H1 (cell line): ENCODE measurements at regions not wholly inside any gene's neighbourhood (a gene's known extent, or its start where the extent isn't known, plus 50 kb on each side); places are given as distances from the start of the nearest gene placed in this dataset.

Experiments
- CTCF ChIA-PET: fragments of 300-600 bp; sonication (Branson Sonifier 250); formaldehyde crosslinking; loops from one replicate; lab custom pipeline; 2021; ENCODE audit not compliant: partially characterized antibody; lab: Charles Lee
- POLR2A ChIA-PET: fragments of 300-600 bp; sonication (Branson Sonifier 250); formaldehyde crosslinking; loops from one replicate; lab custom pipeline; 2021; ENCODE audit warnings: inconsistent platforms; ENCODE audit not compliant: partially characterized antibody; lab: Charles Lee
- DNase-seq, 2 experiments: peaks; one replicate each; pipeline versions ENCODE4 v3.0.0 to v3.0.0-alpha.2; 2010 to 2022; ENCODE audit warnings: low spot score in 2 of 2, low read depth in 1 of 2, mixed read lengths in 1 of 2
- FAIRE-seq: peaks from 2 replicates; lab custom pipeline; 2011; peaks lifted over from hg19 to GRCh38; lab: Jason Lieb, UNC
- H2AFZ ChIP-seq: 2 replicates; pipeline ENCODE4 v1.8.1; 2012; ENCODE audit warnings: low read length, inconsistent platforms
- H2AK5ac ChIP-seq: 2 replicates; pipeline ENCODE4 v1.6.1; 2013; ENCODE audit warnings: low read depth, low read length
- H2BK120ac ChIP-seq: replicated peaks from 2 replicates; pipeline ENCODE3; 2013; ENCODE audit warnings: low read depth, low read length, inconsistent platforms
- H2BK12ac ChIP-seq: 2 replicates; pipeline ENCODE4 v1.6.1; 2013; ENCODE audit warnings: low read depth, low read length
- H2BK15ac ChIP-seq: 2 replicates; pipeline ENCODE4 v1.6.1; 2013; ENCODE audit warnings: low read length
- H2BK20ac ChIP-seq: 2 replicates; pipeline ENCODE4 v1.6.1; 2013; ENCODE audit warnings: low read length
- H2BK5ac ChIP-seq: 2 replicates; pipeline ENCODE4 v1.6.1; 2013; ENCODE audit warnings: low read depth, low read length
- H3K14ac ChIP-seq: 2 replicates; pipeline ENCODE4 v1.6.1; 2013; ENCODE audit warnings: inconsistent platforms; ENCODE audit not compliant: insufficient read length
- H3K18ac ChIP-seq: 2 replicates; pipeline ENCODE4 v1.6.1; 2013; ENCODE audit warnings: low read length; ENCODE audit errors: extremely low read depth
- H3K23ac ChIP-seq: 2 replicates; pipeline ENCODE4 v1.6.1; 2013; ENCODE audit warnings: inconsistent platforms; ENCODE audit not compliant: insufficient read length
- H3K23me2 ChIP-seq: 2 replicates; pipeline ENCODE4 v1.6.1; 2013; ENCODE audit warnings: low read depth, low read length
- H3K27ac ChIP-seq: 2 replicates; pipeline ENCODE4 v1.6.1; 2011; ENCODE audit warnings: low read depth, low read length, inconsistent platforms
- H3K27me3 ChIP-seq, 4 experiments: replicated peaks in 1 of 4; 1 replicate in 1 of 4; 2 replicates in 3 of 4; pipeline versions ENCODE4 v1.6.1 to v1.8.1; 2011 to 2013; ENCODE audit warnings: low read length in 3 of 4, mild to moderate bottlenecking in 3 of 4, inconsistent platforms in 2 of 4, mixed read lengths in 2 of 4, moderate library complexity in 1 of 4; ENCODE audit not compliant: control insufficient read depth in 3 of 4, insufficient read depth in 3 of 4; ENCODE audit errors: extremely low read depth in 1 of 4
- H3K36me3 ChIP-seq, 4 experiments: 2 replicates each; pipeline versions ENCODE4 v1.6.1 to v1.8.1; 2011 to 2013; ENCODE audit warnings: mild to moderate bottlenecking in 4 of 4, low read length in 3 of 4, moderate library complexity in 2 of 4, control low read depth in 1 of 4, inconsistent platforms in 1 of 4; ENCODE audit not compliant: insufficient read depth in 4 of 4, control insufficient read depth in 2 of 4
- H3K4ac ChIP-seq: replicated peaks from 2 replicates; pipeline ENCODE3; 2013; ENCODE audit warnings: low read length, low read depth, mixed read lengths, inconsistent platforms; ENCODE audit not compliant: insufficient read length
- H3K4me1 ChIP-seq, 4 experiments: replicated peaks in 1 of 4; 1 replicate in 1 of 4; 2 replicates in 3 of 4; pipeline versions ENCODE4 v1.6.1 to v1.8.1; 2011 to 2013; ENCODE audit warnings: low read length in 3 of 4, inconsistent platforms in 2 of 4, mixed read lengths in 1 of 4; ENCODE audit not compliant: insufficient read depth in 4 of 4, control insufficient read depth in 3 of 4
- H3K4me2 ChIP-seq, 2 experiments: 2 replicates each; pipeline versions ENCODE4 v1.6.1 to v1.8.1; 2011 to 2013; ENCODE audit warnings: low read depth in 2 of 2, low read length in 2 of 2, control low read depth in 1 of 2, inconsistent platforms in 1 of 2, mild to moderate bottlenecking in 1 of 2; ENCODE audit not compliant: insufficient read depth in 1 of 2
- H3K4me3 ChIP-seq, 4 experiments: fragments of 200-600, 300-600 bp in 1 of 4; sonication (generic), shearing (Covaris generic), sonication (Bioruptor Twin) in 1 of 4; 2 replicates each; pipeline versions ENCODE4 v1.5.1 to v1.8.1; 2011 to 2016; ENCODE audit warnings: low read length in 4 of 4, low read depth in 3 of 4, control low read depth in 2 of 4, inconsistent platforms in 2 of 4, mild to moderate bottlenecking in 2 of 4, mixed read lengths in 1 of 4, moderate library complexity in 1 of 4; ENCODE audit not compliant: insufficient read depth in 2 of 4; ENCODE audit errors: extremely low read depth in 1 of 4
- H3K56ac ChIP-seq: replicated peaks from 2 replicates; pipeline ENCODE3; 2013; ENCODE audit warnings: low read depth, mild to moderate bottlenecking, mixed read lengths, low read length, inconsistent platforms; ENCODE audit not compliant: insufficient read length
- H3K79me1 ChIP-seq: 2 replicates; pipeline ENCODE4 v1.6.1; 2013; ENCODE audit warnings: low read depth, low read length, control low read depth
- H3K79me2 ChIP-seq, 2 experiments: 2 replicates each; pipeline versions ENCODE4 v1.6.1 to v1.8.1; 2012 to 2013; ENCODE audit warnings: low read length in 2 of 2, mild to moderate bottlenecking in 2 of 2, inconsistent platforms in 1 of 2; ENCODE audit not compliant: insufficient read depth in 2 of 2, control insufficient read depth in 1 of 2
- H3K9ac ChIP-seq, 4 experiments: replicated peaks in 1 of 4; 1 replicate in 1 of 4; 2 replicates in 3 of 4; pipeline versions ENCODE4 v1.6.1 to v1.8.1; 2011 to 2013; ENCODE audit warnings: low read depth in 3 of 4, low read length in 3 of 4, control low read depth in 2 of 4, mild to moderate bottlenecking in 2 of 4, moderate library complexity in 2 of 4, inconsistent platforms in 1 of 4; ENCODE audit errors: extremely low read depth in 1 of 4
- H3K9me3 ChIP-seq, 2 experiments: 2 replicates each; pipeline versions ENCODE4 v1.6.1 to v1.8.1; 2012 to 2013; ENCODE audit warnings: mild to moderate bottlenecking in 2 of 2, moderate library complexity in 2 of 2, control low read depth in 1 of 2, inconsistent platforms in 1 of 2, low read depth in 1 of 2, low read length in 1 of 2, mixed read lengths in 1 of 2; ENCODE audit not compliant: insufficient read depth in 2 of 2
- H4K20me1 ChIP-seq, 2 experiments: replicated peaks in 1 of 2; 2 replicates each; pipeline versions ENCODE3 to v1.8.1; 2011 to 2013; ENCODE audit warnings: inconsistent platforms in 2 of 2, low read length in 2 of 2, mild to moderate bottlenecking in 1 of 2; ENCODE audit not compliant: insufficient read depth in 2 of 2, control insufficient read depth in 1 of 2
- H4K5ac ChIP-seq: 2 replicates; pipeline ENCODE4 v1.6.1; 2013; ENCODE audit warnings: low read length, low read depth, mixed read lengths, inconsistent platforms; ENCODE audit not compliant: insufficient read length
- H4K8ac ChIP-seq: 2 replicates; pipeline ENCODE4 v1.8.0; 2013; ENCODE audit warnings: mild to moderate bottlenecking, moderate library complexity, low read length, inconsistent platforms; ENCODE audit not compliant: insufficient read depth; ENCODE audit errors: extremely low read depth
- H4K91ac ChIP-seq: replicated peaks from 2 replicates; pipeline ENCODE3; 2013; ENCODE audit warnings: low read length, mixed read lengths, inconsistent platforms; ENCODE audit not compliant: insufficient read length
- ATF2 ChIP-seq: IDR thresholded peaks from 2 replicates; pipeline ENCODE4 v1.6.1; 2012; ENCODE audit warnings: low read length, inconsistent platforms
- BCL11A ChIP-seq, 2 experiments: IDR thresholded peaks; one replicate each; pipeline ENCODE4 v1.6.1; 2011; ENCODE audit warnings: low read depth in 2 of 2, low read length in 2 of 2, mild to moderate bottlenecking in 2 of 2
- CHD1 ChIP-seq: IDR thresholded peaks from 2 replicates; pipeline ENCODE4 v1.6.1; 2012; ENCODE audit warnings: low read depth, low read length, improper control_type of control experiment
- CTBP2 ChIP-seq: IDR thresholded peaks from 2 replicates; pipeline ENCODE4 v1.7.0; 2011; ENCODE audit warnings: borderline replicate concordance, mild to moderate bottlenecking, moderate library complexity, mixed read lengths, low read length; ENCODE audit not compliant: insufficient read depth, insufficient read length
- EP300 ChIP-seq, 2 experiments: IDR thresholded peaks; 1 replicate in 1 of 2; 2 replicates in 1 of 2; pipeline ENCODE4 v1.6.1; 2011 to 2012; ENCODE audit warnings: low read depth in 2 of 2, low read length in 2 of 2, mild to moderate bottlenecking in 2 of 2, borderline replicate concordance in 1 of 2, inconsistent platforms in 1 of 2, moderate library complexity in 1 of 2
- HDAC2 ChIP-seq, 2 experiments: fragments of 300-600 bp in 1 of 2; sonication (generic) in 1 of 2; IDR thresholded peaks; 2 replicates each; pipeline ENCODE4 v1.6.1; 2011 to 2012; ENCODE audit warnings: low read depth in 2 of 2, low read length in 2 of 2, mild to moderate bottlenecking in 2 of 2, moderate library complexity in 2 of 2, borderline replicate concordance in 1 of 2, inconsistent platforms in 1 of 2
- KDM4A ChIP-seq: IDR thresholded peaks from one replicate; pipeline ENCODE4 v1.7.1; 2012; ENCODE audit warnings: low read depth, mild to moderate bottlenecking, moderate library complexity, low read length, inconsistent platforms; ENCODE audit not compliant: severe bottlenecking
- MAFK ChIP-seq: IDR thresholded peaks from 2 replicates; pipeline ENCODE4 v1.6.1; 2012; ENCODE audit warnings: low read depth, mild to moderate bottlenecking, improper control_type of control experiment, low read length
- NRF1 ChIP-seq: IDR thresholded peaks from 2 replicates; pipeline ENCODE4 v1.6.1; 2011; ENCODE audit warnings: mild to moderate bottlenecking, low read depth, low read length, improper control_type of control experiment
- POLR2A ChIP-seq, 2 experiments: IDR thresholded peaks; 1 replicate in 1 of 2; 2 replicates in 1 of 2; pipeline ENCODE4 v1.6.1; 2011; ENCODE audit warnings: low read depth in 2 of 2, low read length in 2 of 2, mild to moderate bottlenecking in 2 of 2; ENCODE audit errors: control extremely low read depth in 1 of 2
- RNF2 ChIP-seq: fragments of 200-900, 300-1000 bp; sonication (generic); IDR thresholded peaks from 2 replicates; pipeline ENCODE4 v1.7.1; 2016; ENCODE audit warnings: borderline replicate concordance, low read depth, mild to moderate bottlenecking, antibody characterized with exemption, low read length; ENCODE audit not compliant: poor library complexity, severe bottlenecking; ENCODE audit errors: missing control alignments
- TBP ChIP-seq: IDR thresholded peaks from 2 replicates; pipeline ENCODE4 v1.6.1; 2011; ENCODE audit warnings: low read depth, low read length, improper control_type of control experiment
- WGBS, 2 experiments: shearing (Covaris generic) in 1 of 2; methylation state at CpG; one replicate each; pipeline versions ENCODE4 v1.1.6 to v1.1.7; 2013 to 2015; ENCODE audit warnings: low lambda C conversion rate in 2 of 2, mixed read lengths in 2 of 2, inconsistent platforms in 1 of 2, low coverage in 1 of 2, missing lambda C conversion rate in 1 of 2; ENCODE audit not compliant: insufficient replicate concordance in 2 of 2, insufficient coverage in 1 of 2, insufficient read length in 1 of 2; ENCODE audit errors: extremely low coverage in 1 of 2, missing lambda C conversion rate in 1 of 2; 5-methylcytosine and 5-hydroxymethylcytosine counted together

DNA sequence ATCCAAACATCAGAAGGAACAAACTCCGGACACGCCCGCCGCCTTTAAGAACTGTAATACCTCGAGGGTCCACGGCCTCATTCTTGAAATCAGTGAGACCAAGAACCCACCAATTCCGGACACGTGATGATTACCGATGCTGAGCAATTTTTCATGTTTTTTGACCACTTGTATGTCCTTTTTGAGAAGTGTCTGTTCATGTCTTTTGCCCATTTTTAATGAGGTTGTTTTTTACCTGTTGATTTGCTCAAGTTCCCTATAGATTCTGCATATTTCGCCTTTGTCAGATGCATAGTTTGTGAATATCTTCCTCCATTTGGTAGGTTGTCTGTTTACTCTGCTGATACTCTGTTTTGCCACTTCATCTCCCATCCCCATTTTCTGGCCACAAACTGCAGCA lies 150.4 kb downstream of the IRS1 start:
- no peak overlapping the region for H2AFZ ChIP-seq
- H3K23me2 ChIP-seq = no peaks in the 10 kb centered on the region
- CTCF ChIA-PET = no interaction called here
- peak overlapping the region; percentile 74; the same call in 1 of the 2 replicates for H2BK5ac ChIP-seq
- H3K9ac ChIP-seq = no peak overlapping the region
- H3K27me3 ChIP-seq = no peaks in the 10 kb centered on the region
- DNase-seq (no peak), FAIRE-seq (no peak)
- 0 out of 2 replicates have a peak overlapping the region, but pooled peaks have one; percentile 1 for H3K18ac ChIP-seq
- no peak overlapping the region for H3K4me2 ChIP-seq
- no peaks in the 10 kb centered on the region for H3K79me2 ChIP-seq
- no peak overlapping the region for H3K4ac ChIP-seq
- H2BK120ac ChIP-seq = peak overlapping the region; percentile 58
- H3K4me1 ChIP-seq = peaks cover 0 to 10% (median 5%) of the 10 kb centered on the region in 4 experiments; a peak in 5 of 7 replicates
- no peaks in the 10 kb centered on the region for H3K79me1 ChIP-seq
- H4K5ac ChIP-seq = peak overlapping the region; percentile 24
- H2BK15ac ChIP-seq = no peak overlapping the region
- H2BK20ac ChIP-seq = peak overlapping the region; percentile 37; the same call in 1 of the 2 replicates
- H4K91ac ChIP-seq = peak overlapping the region; percentile 88
- H3K14ac ChIP-seq = no peak overlapping the region
- WGBS, 2 experiments = 85% methylated on average over 10 of the region's 10 CpGs; no CpG with 5 or more reads in 1 of the 2 experiments
- H2AK5ac ChIP-seq = no peak overlapping the region
- H2BK12ac ChIP-seq = peak overlapping the region; percentile 27; the same call in 1 of the 2 replicates
- H3K4me3 ChIP-seq = no peak overlapping the region; a peak in 2 of 8 replicates
- no peak overlapping the region for H3K23ac ChIP-seq
- no peak overlapping the region for H3K27ac ChIP-seq
- H3K9me3 ChIP-seq = peaks cover 8 to 9% of the 10 kb centered on the region in 2 experiments; a peak in 3 of 4 replicates
- H3K56ac ChIP-seq = no peak overlapping the region
- H3K36me3 ChIP-seq = no peaks in the 10 kb centered on the region
- POLR2A ChIA-PET = no interaction called here
- no peak overlapping the region for H4K8ac ChIP-seq
- H4K20me1 ChIP-seq = no peaks in the 10 kb centered on the region
- TF ChIP-seq NRF1 (no peak), CTBP2 (no peak), TBP (no peak), POLR2A (IDR thresholded peaks at IDR 0.05; ENCODE audit: control extremely low read depth in 1 of 2, low read depth in 2 of 2, low read length in 2 of 2) (no peak), KDM4A (no peak), HDAC2 (IDR thresholded peaks at IDR 0.05; ENCODE audit: borderline replicate concordance in 1 of 2, low read depth in 2 of 2, low read length in 2 of 2) (no peak), CHD1 (no peak), RNF2 (no peak), BCL11A (IDR thresholded peaks at IDR 0.05; ENCODE audit: low read depth in 2 of 2, low read length in 2 of 2) (no peak), ATF2 (no peak), EP300 (IDR thresholded peaks at IDR 0.05; ENCODE audit: borderline replicate concordance in 1 of 2, low read depth in 2 of 2, low read length in 2 of 2) (no peak), MAFK (no peak)
